Heart right ventricle (tissue), 16 donors: ENCODE measurements at regions not wholly inside any gene's neighbourhood (a gene's known extent, or its start where the extent isn't known, plus 50 kb on each side); places are given as distances from the start of the nearest gene placed in this dataset.

Experiments used
- ATAC-seq, 8 donors: fragments of 200-7000 bp; cut with Tn5 transposase; one replicate each; pipeline ENCODE4 v1.9.1; 2020; ENCODE audit warnings: mild to moderate bottlenecking in 8 of 8, moderate library complexity in 8 of 8, moderate number of reproducible peaks in 1 of 8
- DNase-seq, 2 donors: peaks; one replicate each; pipeline ENCODE4 v3.0.0-alpha.2; 2020
- H3K27ac ChIP-seq, 10 donors: fragments of 200-600 bp; sonication (generic) in 2 of 10; one replicate each; pipeline versions ENCODE4 v1.5.0 to v1.8.0; 2020 to 2022; ENCODE audit warnings: mild to moderate bottlenecking in 3 of 10
- H3K27me3 ChIP-seq, 7 donors: fragments of 200-600 bp; one replicate each; pipeline ENCODE4 v1.8.0; 2021 to 2022; ENCODE audit warnings: mild to moderate bottlenecking in 2 of 7
- H3K36me3 ChIP-seq, 9 donors: fragments of 200-600 bp; sonication (generic) in 1 of 9; one replicate each; pipeline versions ENCODE4 v1.5.0 to v1.8.0; 2020 to 2022; ENCODE audit warnings: mild to moderate bottlenecking in 2 of 9
- H3K4me1 ChIP-seq, 9 donors: fragments of 200-600 bp; sonication (generic) in 1 of 9; one replicate each; pipeline versions ENCODE4 v1.5.0 to v1.8.0; 2020 to 2022; ENCODE audit warnings: mild to moderate bottlenecking in 4 of 9
- H3K4me3 ChIP-seq, 10 donors: fragments of 200-600 bp; sonication (generic) in 2 of 10; one replicate each; pipeline versions ENCODE4 v1.5.0 to v1.8.0; 2020 to 2022; ENCODE audit warnings: mild to moderate bottlenecking in 7 of 10, moderate library complexity in 2 of 10
- H3K9me3 ChIP-seq, 11 donors: fragments of 200-600 bp in 10 of 11; sonication (generic) in 2 of 11; one replicate each; pipeline versions ENCODE4 v1.5.0 to v1.8.0; 2013 to 2022; ENCODE audit warnings: mild to moderate bottlenecking in 2 of 11, control low read depth in 1 of 11, moderate library complexity in 1 of 11
- WGBS, 2 donors: extraction: QIAGEN DNeasy Blood & Tissue Kit; methylation state at CpG; one replicate each; pipeline ENCODE4 v1.1.7; 2013; ENCODE audit warnings: inconsistent platforms in 1 of 2; 5-methylcytosine and 5-hydroxymethylcytosine counted together
- intact Hi-C, 10 donors: fragments of 100-400 bp; cut with DNase I; formaldehyde crosslinking; loops; one replicate each; pipeline versions ENCODE4 v1.11.1 to v1.14.2; 2022
- TF ChIP-seq, protein P1 (sequence below), 9 donors: fragments of 200-600 bp; sonication (generic) in 2 of 9; IDR thresholded peaks; one replicate each; pipeline versions ENCODE4 v1.5.0 to v1.8.0; 2021 to 2022; ENCODE audit warnings: antibody characterized with exemption in 9 of 9, mild to moderate bottlenecking in 5 of 9, moderate library complexity in 1 of 9
- donor health status: Arrhythmogenic right ventricular cardiomyopathy.
- donor health status: ischemic (EF 13 %, LVEDD 7.1; RV severe dilation, severe dysfunction).
- donor health status: healthy with polysubstance abuse.
- donor health status: DM: no; HTN: yes; CAD: no.
- donor health status: DM: no; HTN: no; CAD: no.
- donor health status: ischemic (EF 25% LVEDD 6.9; RV normal size, moderate dysfunction).
- donor health status: ischemic (EF 25% LVEDD 5.7; RV mildly dilated, moderate dysfunction).
- donor health status: healthy.
- donor health status: DM: yes; HTN: yes; CAD: no.
- donor health status: Ischemic cardiomyopathy.
- donor health status: ischemic (EF 35%, LVEDD 5.7; RV mildly dilated, moderate dysfunction).
- donor health status: nonischemic (EF 11% LVEDD 7.7; RV severe dilation, severe dysfunction).
- donor health status: DM: yes; HTN: yes; CAD: no.
- donor health status: PGD.
- donor health status: ischemic (EF 29% LVEDD 5.4; RV normal size, mild dysfunction).
- donor health status: nonischemic (EF 23%, LVEDD 6.1; RV moderate dilation, normal function).

DNA sequence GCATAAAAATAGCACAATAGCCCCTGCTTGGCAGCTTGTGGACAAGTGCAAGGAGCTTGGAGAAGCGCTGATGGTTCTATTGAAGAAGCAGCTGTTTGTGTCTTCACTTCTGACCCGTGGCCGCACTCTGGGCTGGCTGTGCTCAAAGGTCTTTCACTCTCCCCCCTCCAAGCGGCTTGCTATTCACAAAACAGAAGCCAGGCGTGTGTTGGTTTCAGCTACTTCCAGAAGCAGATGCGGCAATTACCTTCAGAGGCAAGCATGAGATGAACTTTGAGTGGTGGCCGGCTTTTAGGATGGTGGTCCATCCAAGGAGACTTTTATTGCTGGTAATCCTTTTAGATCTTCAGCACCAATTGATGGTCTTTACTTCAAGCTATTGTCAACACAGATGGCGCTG, 188.5 kb upstream of the ARGLU1 start:
- peak; percentile 24 to 48 for DNase-seq
- ATAC-seq, result peak in 6 of 8 donors; percentile 44 to 71 (median 52)
- intact Hi-C loops, result loop anchor here in 2 of 10 donors (5.0 to 10.0 kb wide), 6 partner anchors 44 to 192 kb away; partner anchors contain the start of gene ARGLU1 (in 1 of the 2)
- H3K27ac ChIP-seq, result peak overlapping the region in 6 of 10 donors; percentile 22 to 68 (median 58)
- TF ChIP-seq, protein P1, sequence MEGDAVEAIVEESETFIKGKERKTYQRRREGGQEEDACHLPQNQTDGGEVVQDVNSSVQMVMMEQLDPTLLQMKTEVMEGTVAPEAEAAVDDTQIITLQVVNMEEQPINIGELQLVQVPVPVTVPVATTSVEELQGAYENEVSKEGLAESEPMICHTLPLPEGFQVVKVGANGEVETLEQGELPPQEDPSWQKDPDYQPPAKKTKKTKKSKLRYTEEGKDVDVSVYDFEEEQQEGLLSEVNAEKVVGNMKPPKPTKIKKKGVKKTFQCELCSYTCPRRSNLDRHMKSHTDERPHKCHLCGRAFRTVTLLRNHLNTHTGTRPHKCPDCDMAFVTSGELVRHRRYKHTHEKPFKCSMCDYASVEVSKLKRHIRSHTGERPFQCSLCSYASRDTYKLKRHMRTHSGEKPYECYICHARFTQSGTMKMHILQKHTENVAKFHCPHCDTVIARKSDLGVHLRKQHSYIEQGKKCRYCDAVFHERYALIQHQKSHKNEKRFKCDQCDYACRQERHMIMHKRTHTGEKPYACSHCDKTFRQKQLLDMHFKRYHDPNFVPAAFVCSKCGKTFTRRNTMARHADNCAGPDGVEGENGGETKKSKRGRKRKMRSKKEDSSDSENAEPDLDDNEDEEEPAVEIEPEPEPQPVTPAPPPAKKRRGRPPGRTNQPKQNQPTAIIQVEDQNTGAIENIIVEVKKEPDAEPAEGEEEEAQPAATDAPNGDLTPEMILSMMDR (IDR thresholded peaks at IDR 0.05), result peak in 3 of 9 donors; percentile 2 to 36 (median 32)
- H3K9me3 ChIP-seq, result no peaks in the 10 kb centered on the region
- peaks cover 0 to 43% (median 7%) of the 10 kb centered on the region in 9 donors for H3K4me1 ChIP-seq
- H3K36me3 ChIP-seq, result no peaks in the 10 kb centered on the region
- H3K27me3 ChIP-seq, result no peaks in the 10 kb centered on the region
- H3K4me3 ChIP-seq, result peak overlapping the region in 1 of 10 donors; percentile 20
- WGBS, 2 donors, result 28 to 33% methylated on average over 8 of the region's 8 CpGs

DNA sequence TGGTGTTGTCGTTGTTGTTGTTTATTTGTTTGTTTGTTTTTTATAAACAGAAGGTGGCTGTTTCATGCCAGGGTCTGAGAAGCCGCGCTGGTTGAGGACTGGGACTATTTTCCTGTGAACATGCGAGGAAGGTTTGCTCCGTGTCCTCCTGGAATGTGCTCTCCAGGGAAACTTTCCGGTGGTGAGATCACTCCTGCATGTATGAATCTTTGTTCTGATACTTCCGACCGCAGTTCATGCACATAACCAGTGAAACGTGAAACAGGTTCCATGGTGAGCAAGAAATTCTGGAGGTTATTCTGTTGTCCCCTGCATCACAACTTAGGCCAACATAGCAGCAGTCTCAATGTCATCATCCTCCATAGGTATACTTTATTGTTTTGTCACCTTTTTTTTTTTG, 187.6 kb upstream of the ARGLU1 start:
- TF ChIP-seq, protein P1 (IDR thresholded peaks at IDR 0.05), result no peak
- H3K27ac ChIP-seq, result peak overlapping the region in 6 of 10 donors; percentile 22 to 68 (median 58)
- no peaks in the 10 kb centered on the region for H3K9me3 ChIP-seq
- DNase-seq (no peak), ATAC-seq (peak in 4 of 8 donors; percentile 41 to 56 (median 46))
- H3K36me3 ChIP-seq, result no peaks in the 10 kb centered on the region
- H3K4me1 ChIP-seq, result peaks cover 0 to 43% (median 7%) of the 10 kb centered on the region in 9 donors
- intact Hi-C loops, result loop anchor here in 2 of 10 donors (5.0 to 10.0 kb wide), 6 partner anchors 43 to 191 kb away; partner anchors contain the start of gene ARGLU1 (in 1 of the 2)
- H3K4me3 ChIP-seq, result no peak overlapping the region
- no peaks in the 10 kb centered on the region for H3K27me3 ChIP-seq
- 64% methylated on average over 9 of the region's 9 CpGs for WGBS, 2 donors

DNA sequence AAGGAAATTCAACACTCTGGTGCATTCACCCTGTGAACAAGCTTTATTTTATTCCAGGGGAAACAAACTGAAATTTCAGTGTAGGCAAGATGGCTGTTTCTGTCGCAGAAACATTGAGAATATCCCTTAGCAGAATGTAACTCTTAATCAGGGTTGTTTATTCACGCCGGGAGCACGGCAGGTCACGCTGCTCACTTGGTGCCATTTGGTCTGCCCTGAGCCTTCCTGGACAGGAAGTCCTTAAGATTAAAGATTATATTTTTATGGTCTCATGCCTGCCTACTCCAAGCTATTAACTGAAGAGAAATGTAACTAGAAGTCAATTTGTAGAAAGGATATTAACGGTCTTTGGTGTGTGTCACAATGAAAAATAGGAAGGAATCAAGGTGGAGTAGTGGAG, 185.3 kb upstream of the ARGLU1 start:
- Histone ChIP-seq H3K4me1 (peaks cover 0 to 43% (median 7%) of the 10 kb centered on the region in 9 donors), H3K9me3 (no peaks in the 10 kb centered on the region), H3K36me3 (no peaks in the 10 kb centered on the region), H3K27me3 (no peaks in the 10 kb centered on the region), H3K27ac (peak overlapping the region in 8 of 10 donors; percentile 31 to 71 (median 54)), H3K4me3 (peak overlapping the region in 2 of 10 donors; percentile 15 to 19)
- WGBS, 2 donors, result 18 to 20% methylated on average over 6 of the region's 6 CpGs
- DNase-seq (peak; percentile 35 to 47), ATAC-seq (peak in 7 of 8 donors; percentile 45 to 83 (median 79))
- TF ChIP-seq, protein P1 (IDR thresholded peaks at IDR 0.05), result no peak
- intact Hi-C loops, result loop anchor here in 4 of 10 donors (5.0 to 10.0 kb wide), 4 partner anchors 49 to 188 kb away; partner anchors contain the start of gene ARGLU1 (in 1 of the 4)

DNA sequence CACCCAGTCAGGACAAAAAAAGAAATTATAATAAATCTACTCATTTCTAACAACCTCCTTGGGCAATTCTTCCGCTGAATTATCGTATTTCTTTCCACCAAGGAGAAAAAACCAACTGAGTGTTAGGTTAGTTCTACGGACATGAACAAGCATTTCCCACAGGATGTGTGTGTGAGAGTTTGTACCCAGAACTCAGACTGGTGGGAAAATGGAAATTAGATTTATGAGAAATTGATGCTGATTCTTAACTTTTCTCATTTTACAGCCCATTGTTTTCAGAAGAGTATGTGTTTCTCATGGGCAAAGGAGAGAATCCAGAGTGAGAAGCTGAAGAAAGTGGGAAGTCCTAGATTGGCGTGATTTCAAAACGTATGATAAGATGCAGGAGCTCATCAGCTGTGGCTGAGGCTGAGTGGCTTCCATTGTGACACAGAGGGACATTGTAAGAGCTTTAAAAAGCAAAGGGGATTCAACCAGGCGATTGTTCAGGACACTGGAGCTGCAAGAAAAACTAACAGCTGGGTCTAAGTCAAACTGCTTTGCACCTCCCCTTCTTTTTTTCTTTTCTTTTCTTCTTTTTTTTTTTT, 184.7 kb upstream of the ARGLU1 start:
- TF ChIP-seq, protein P1 (IDR thresholded peaks at IDR 0.05), result no peak
- Histone ChIP-seq H3K27ac (peak overlapping the region in 8 of 10 donors; percentile 31 to 71 (median 54)), H3K4me3 (peak overlapping the region in 2 of 10 donors; percentile 15 to 19), H3K27me3 (no peaks in the 10 kb centered on the region), H3K9me3 (peaks cover 0 to 4% (median 0%) of the 10 kb centered on the region in 11 donors), H3K4me1 (peaks cover 0 to 43% (median 7%) of the 10 kb centered on the region in 9 donors), H3K36me3 (no peaks in the 10 kb centered on the region)
- 33 to 34% methylated on average over 6 of the region's 6 CpGs for WGBS, 2 donors
- intact Hi-C loops, result loop anchor here in 4 of 10 donors (5.0 to 10.0 kb wide), 4 partner anchors 50 to 188 kb away; partner anchors contain the start of gene ARGLU1 (in 1 of the 4)
- ATAC-seq (peak in 2 of 8 donors; percentile 31 to 34), DNase-seq (no peak)
